ENCODE measurements at regions not wholly inside any gene's neighbourhood (a gene's known extent, or its start where the extent isn't known, plus 50 kb on each side); places are given as distances from the start of the nearest gene placed in this dataset.

- Histone ChIP-seq H3K27ac (peak overlapping the region in 5 of 12 donors; percentile 24 to 70 (median 37)), H3K4me3 (no peak overlapping the region), H3K27me3 (no peaks in the 10 kb centered on the region), H3K9me3 (no peaks in the 10 kb centered on the region), H3K4me1 (peaks cover 5 to 42% (median 16%) of the 10 kb centered on the region in 12 donors), H3K36me3 (no peaks in the 10 kb centered on the region)
- ATAC-seq (no peak), DNase-seq (no peak)
- TF ChIP-seq CTCF (IDR thresholded peaks at IDR 0.05) (no peak), POLR2A (IDR thresholded peaks at IDR 0.05) (no peak)
- intact Hi-C loops (cut with DNase I): no loop called here
- WGBS, 4 donors: 85 to 95% (median 86%) methylated on average over 2 of the region's 2 CpGs
These were observed 203.5 kb upstream of the IRX3 start for GRCh38 chr16:54490112-54490488.

- no peaks in the 10 kb centered on the region for H3K27me3 ChIP-seq
- peaks cover 5 to 47% (median 19%) of the 10 kb centered on the region in 12 donors for H3K4me1 ChIP-seq
- ATAC-seq (peak; percentile 21 to 83 (median 52)), DNase-seq (no peak)
- no peaks in the 10 kb centered on the region for H3K36me3 ChIP-seq
- TF ChIP-seq POLR2A (IDR thresholded peaks at IDR 0.05) (no peak), CTCF (IDR thresholded peaks at IDR 0.05) (no peak)
- 41 to 55% (median 44%) methylated on average over 11 of the region's 11 CpGs for whole genome bisulfite sequencing, 4 donors
- peak overlapping the region in 9 of 12 donors; percentile 19 to 73 (median 50) for H3K27ac ChIP-seq
- intact Hi-C loops (cut with DNase I): loop anchor here in 3 of 10 donors (5.0 to 10.0 kb wide), 4 partner anchors 65 to 885 kb away; partner anchors contain the start of gene IRX3 (in 2 of the 3)
- H3K4me3 ChIP-seq: no peak overlapping the region
- no peaks in the 10 kb centered on the region for H3K9me3 ChIP-seq
These were observed 202.9 kb upstream of the IRX3 start for GRCh38 chr16:54489225-54490111.

- H3K4me3 ChIP-seq: no peak overlapping the region
- H3K4me1 ChIP-seq: peaks cover 5 to 54% (median 24%) of the 10 kb centered on the region in 12 donors
- ATAC-seq: peak in 2 of 4 donors; percentile 6 to 9
- peak overlapping the region in 11 of 12 donors; percentile 2 to 73 (median 37) for H3K27ac ChIP-seq
- TF ChIP-seq CTCF (IDR thresholded peaks at IDR 0.05) (no peak), POLR2A (IDR thresholded peaks at IDR 0.05) (no peak)
- intact Hi-C loops (cut with DNase I): loop anchor here in 3 of 10 donors (5.0 to 10.0 kb wide), 4 partner anchors 64 to 886 kb away; partner anchors contain the start of gene IRX3 (in 2 of the 3)
- 50 to 70% (median 63%) methylated on average over 3 of the region's 3 CpGs for WGBS, 4 donors
- no peaks in the 10 kb centered on the region for H3K9me3 ChIP-seq
- no peaks in the 10 kb centered on the region for H3K27me3 ChIP-seq
- no peak for DNase-seq
- no peaks in the 10 kb centered on the region for H3K36me3 ChIP-seq
These were observed 202.1 kb upstream of the IRX3 start for GRCh38 chr16:54488729-54489128.

- Histone ChIP-seq H3K36me3 (no peaks in the 10 kb centered on the region), H3K27me3 (no peaks in the 10 kb centered on the region), H3K9me3 (no peaks in the 10 kb centered on the region), H3K27ac (peak overlapping the region in 11 of 12 donors; percentile 2 to 73 (median 37)), H3K4me3 (no peak overlapping the region), H3K4me1 (peaks cover 5 to 57% (median 27%) of the 10 kb centered on the region in 12 donors)
- intact Hi-C loops (cut with DNase I): loop anchor here in 3 of 10 donors (5.0 to 10.0 kb wide), 4 partner anchors 63 to 887 kb away; partner anchors contain the start of gene IRX3 (in 2 of the 3)
- 44 to 50% (median 46%) methylated on average over 3 of the region's 3 CpGs for WGBS, 4 donors
- ATAC-seq (peak in 3 of 4 donors; percentile 30 to 45 (median 39)), DNase-seq (peak in 1 of 5 donors; percentile 70)
- TF ChIP-seq CTCF (IDR thresholded peaks at IDR 0.05): no peak
- TF ChIP-seq POLR2A (IDR thresholded peaks at IDR 0.05): no peak
These were observed 201.3 kb upstream of the IRX3 start for GRCh38 chr16:54487933-54488332.
